Stimulated activated naive B cell treated with anti-CD40 and anti-IgM and Interleukin-4, amounts not matched to agents 10 μg/mL and 1 μg/mL and 100 μg/mL, for 72 hours (primary cell): ENCODE measurements at regions not wholly inside any gene's neighbourhood (a gene's known extent, or its start where the extent isn't known, plus 50 kb on each side); places are given as distances from the start of the nearest gene placed in this dataset.
"Not testable (repeated sequence)": the region's sequence is repeated elsewhere in the genome, so short reads cannot be mapped to it uniquely, and the experiment has no call there.

Source experiments
- ATAC-seq, 2 donors: fragments of 150-1000 bp; cut with Tn5 transposase; replicated peaks; 2 replicates each; pipeline ENCODE4 v1.10.0; 2021; ENCODE audit warnings: moderate library complexity in 1 of 2
- DNase-seq: peaks from one replicate; pipeline ENCODE4 v3.0.0; 2021
- H3K27ac Mint-ChIP-seq: one replicate; pipeline ENCODE4 v1.8.0; 2022; ENCODE audit warnings: mild to moderate bottlenecking, mixed read lengths
- H3K27me3 Mint-ChIP-seq, 2 donors: one replicate each; pipeline ENCODE4 v1.8.0; 2022; ENCODE audit warnings: mixed read lengths in 2 of 2
- H3K36me3 Mint-ChIP-seq, 2 donors: one replicate each; pipeline ENCODE4 v1.8.0; 2022; ENCODE audit warnings: mixed read lengths in 2 of 2, mild to moderate bottlenecking in 1 of 2
- H3K4me1 Mint-ChIP-seq, 2 donors: one replicate each; pipeline ENCODE4 v1.8.0; 2022; ENCODE audit warnings: mixed read lengths in 2 of 2, mild to moderate bottlenecking in 1 of 2
- H3K4me3 Mint-ChIP-seq, 2 donors: one replicate each; pipeline ENCODE4 v1.8.0; 2022; ENCODE audit warnings: mild to moderate bottlenecking in 2 of 2, mixed read lengths in 2 of 2, moderate library complexity in 1 of 2
- H3K9me3 Mint-ChIP-seq, 2 donors: one replicate each; pipeline ENCODE4 v1.8.0; 2022; ENCODE audit warnings: mixed read lengths in 2 of 2, mild to moderate bottlenecking in 1 of 2

GRCh38 chr4:177237291-177237690 lies 72.4 kb upstream of the NEIL3 start:
- H3K27me3 Mint-ChIP-seq: no peaks in the 10 kb centered on the region
- ATAC-seq (no peak), DNase-seq (no peak)
- no peaks in the 10 kb centered on the region for H3K9me3 Mint-ChIP-seq
- no peaks in the 10 kb centered on the region for H3K4me1 Mint-ChIP-seq
- H3K36me3 Mint-ChIP-seq: no peaks in the 10 kb centered on the region
- no peak overlapping the region for H3K27ac Mint-ChIP-seq
- no peak overlapping the region for H3K4me3 Mint-ChIP-seq

DNA sequence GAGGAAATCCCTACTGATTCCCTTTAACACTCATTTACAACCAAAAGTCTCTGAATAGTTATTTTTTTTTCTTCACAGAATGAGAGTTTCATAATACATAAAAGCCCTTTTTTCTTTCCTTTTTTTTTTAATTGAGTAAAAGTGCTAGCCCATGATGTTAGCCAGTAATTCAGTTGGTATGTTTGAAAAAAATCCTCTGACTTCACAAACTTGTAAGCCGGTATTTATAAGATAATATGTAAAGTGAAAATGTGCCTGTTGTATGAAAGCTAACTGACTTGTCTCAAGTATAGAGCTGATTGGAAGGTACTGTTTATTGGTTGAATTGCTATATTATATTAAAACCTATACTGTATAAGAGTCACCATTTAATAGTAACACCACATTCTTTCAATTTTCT lies 70.2 kb upstream of the NEIL3 start:
- ATAC-seq: no peak
- H3K4me3 Mint-ChIP-seq: no peak overlapping the region
- no peak for DNase-seq

DNA sequence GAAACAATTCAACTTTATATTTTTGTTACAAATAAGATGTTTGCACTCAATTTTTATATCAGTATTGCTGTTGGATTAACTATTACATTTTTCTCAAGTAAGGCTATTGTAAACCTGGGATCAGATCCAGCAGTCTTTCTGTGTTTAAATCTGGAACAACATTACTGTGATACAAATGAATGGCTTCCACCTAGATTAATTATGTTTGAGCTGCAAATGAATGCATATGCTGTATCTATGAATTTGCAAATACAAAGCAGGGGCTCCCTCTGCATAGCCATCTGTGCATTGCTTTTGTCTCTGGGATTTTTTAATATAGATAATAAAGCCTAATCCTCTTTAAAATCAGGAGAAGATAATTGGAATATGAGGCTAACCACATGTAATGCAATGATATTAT lies 69.8 kb upstream of the NEIL3 start:
- no peak for ATAC-seq
- no peaks in the 10 kb centered on the region for H3K36me3 Mint-ChIP-seq
- DNase-seq: no peak
- H3K9me3 Mint-ChIP-seq: no peaks in the 10 kb centered on the region
- H3K27ac Mint-ChIP-seq: no peak overlapping the region
- H3K4me1 Mint-ChIP-seq: no peaks in the 10 kb centered on the region
- peaks cover 0 to under 1% of the 10 kb centered on the region in 2 donors for H3K27me3 Mint-ChIP-seq
- H3K4me3 Mint-ChIP-seq: no peak overlapping the region

More for the DNA sequence above, 70.2 kb upstream of the NEIL3 start:
- Mint-ChIP-seq H3K27me3 (no peaks in the 10 kb centered on the region), H3K27ac (no peak overlapping the region), H3K36me3 (no peaks in the 10 kb centered on the region), H3K9me3 (no peaks in the 10 kb centered on the region), H3K4me1 (no peaks in the 10 kb centered on the region)

DNA sequence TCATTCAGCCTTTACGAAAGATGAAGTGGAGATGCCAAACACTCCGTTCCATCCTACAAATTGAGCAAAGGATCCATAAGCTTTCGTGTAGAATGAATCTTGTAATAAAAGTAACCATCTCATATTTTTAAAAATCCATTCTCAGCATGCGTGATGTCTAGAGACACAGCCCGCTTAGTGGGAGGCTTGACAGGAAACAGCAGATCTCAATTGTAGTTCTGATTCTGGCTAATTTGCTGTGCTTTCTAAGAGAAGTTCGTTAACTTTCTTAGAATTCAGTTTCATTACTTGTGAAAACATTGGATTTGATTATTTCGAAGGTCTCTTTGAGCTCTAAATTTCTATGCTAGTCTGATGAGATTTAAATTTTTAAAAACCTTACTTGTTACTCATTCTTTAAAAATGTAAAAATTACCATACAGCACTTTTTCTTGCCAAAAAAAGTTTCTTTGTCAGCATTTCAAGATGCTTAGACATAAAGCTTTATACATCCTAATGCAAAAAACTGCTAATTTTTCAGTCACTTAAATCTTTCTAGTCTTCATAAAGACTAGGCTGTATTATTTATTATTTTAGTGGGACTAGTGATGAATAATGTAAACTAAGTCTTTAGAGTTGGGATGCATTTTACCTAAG lies 66.9 kb upstream of the NEIL3 start:
- no peak for ATAC-seq

DNA sequence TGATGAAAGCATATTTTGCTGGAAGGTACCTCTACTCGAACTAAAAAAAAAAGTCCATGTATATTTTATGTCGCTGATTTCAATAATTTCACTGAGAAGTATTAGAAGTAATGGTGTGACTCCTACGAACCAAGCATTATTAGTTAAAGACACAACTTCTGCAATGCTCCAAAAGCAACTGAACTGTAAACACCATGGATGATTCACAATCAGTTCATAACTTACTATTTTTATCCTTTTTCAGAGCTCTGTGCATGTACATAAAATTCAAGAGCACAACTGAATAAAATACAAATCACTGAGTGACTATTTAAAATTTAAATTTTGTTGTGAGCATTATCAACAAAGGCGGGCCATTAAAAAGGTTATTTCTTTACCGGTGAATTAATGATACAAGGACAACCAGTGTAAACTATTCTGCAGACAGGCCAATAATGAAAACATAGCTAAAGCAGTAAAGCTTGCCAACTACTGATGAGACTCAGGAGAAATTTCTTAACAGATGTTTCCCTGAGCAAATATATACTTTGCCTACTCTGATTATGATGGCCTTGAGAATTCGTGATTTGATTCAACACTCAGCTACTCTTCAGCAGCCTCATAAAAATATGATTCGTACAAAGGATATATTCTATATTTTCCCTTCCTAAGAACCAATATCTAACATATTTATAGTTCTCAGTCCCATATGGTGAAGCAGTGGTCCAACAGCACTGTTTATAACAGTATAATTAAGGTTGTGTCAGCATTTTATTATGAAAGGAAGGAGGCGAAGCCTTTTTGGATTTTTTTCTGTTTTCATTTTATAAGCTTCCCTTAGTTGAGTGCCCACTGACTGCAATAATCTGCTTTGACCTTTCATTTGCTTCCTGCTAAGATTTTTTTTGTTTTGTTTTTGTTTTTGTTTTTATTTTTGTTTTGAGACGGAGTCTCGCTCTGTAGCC lies 62.8 kb upstream of the NEIL3 start:
- no peak overlapping the region for H3K27ac Mint-ChIP-seq
- DNase-seq: no peak
- H3K4me1 Mint-ChIP-seq: peaks cover 4 to 5% of the 10 kb centered on the region in 2 donors
- H3K4me3 Mint-ChIP-seq: no peak overlapping the region
- H3K9me3 Mint-ChIP-seq: no peaks in the 10 kb centered on the region
- H3K36me3 Mint-ChIP-seq: no peaks in the 10 kb centered on the region
- peaks cover 12 to 17% of the 10 kb centered on the region in 2 donors for H3K27me3 Mint-ChIP-seq
- no peak for ATAC-seq

More for the DNA sequence above, 66.9 kb upstream of the NEIL3 start:
- Mint-ChIP-seq H3K9me3 (no peaks in the 10 kb centered on the region), H3K36me3 (no peaks in the 10 kb centered on the region), H3K27ac (no peak overlapping the region), H3K27me3 (peaks cover 0 to 6% of the 10 kb centered on the region in 2 donors), H3K4me1 (no peaks in the 10 kb centered on the region), H3K4me3 (no peak overlapping the region)
- no peak for DNase-seq

GRCh38 chr4:177250056-177250696 lies 59.5 kb upstream of the NEIL3 start:
- DNase-seq (peak; percentile 15), ATAC-seq (peak; percentile 78 to 82)
- no peaks in the 10 kb centered on the region for H3K9me3 Mint-ChIP-seq
- H3K36me3 Mint-ChIP-seq: no peaks in the 10 kb centered on the region
- peaks cover 4 to 5% of the 10 kb centered on the region in 2 donors for H3K4me1 Mint-ChIP-seq
- no peak overlapping the region for H3K27ac Mint-ChIP-seq
- no peak overlapping the region for H3K4me3 Mint-ChIP-seq
- H3K27me3 Mint-ChIP-seq: peaks cover 12 to 13% of the 10 kb centered on the region in 2 donors

DNA sequence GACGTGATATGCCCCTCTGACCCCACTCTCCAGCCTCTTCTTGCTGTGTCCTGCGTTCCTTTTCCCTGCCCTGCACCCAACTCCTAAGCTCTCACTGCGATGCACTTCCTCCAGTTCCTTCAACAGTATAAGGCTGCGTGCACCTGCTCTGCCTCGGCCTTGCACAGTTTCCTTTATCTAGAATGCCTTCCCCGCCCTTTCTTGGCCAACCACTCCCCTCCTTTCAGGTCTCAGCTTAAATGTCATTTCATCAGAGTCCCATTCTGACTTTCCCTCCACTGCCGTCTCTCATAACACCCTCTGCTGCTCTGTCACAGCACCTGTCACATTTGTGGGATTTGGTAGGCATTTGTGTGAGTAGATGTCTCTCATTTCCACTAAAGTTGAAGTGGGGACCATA lies 58.4 kb upstream of the NEIL3 start:
- ATAC-seq (no peak), DNase-seq (no peak)
- Mint-ChIP-seq H3K27ac (no peak overlapping the region), H3K4me1 (peaks cover 4 to 5% of the 10 kb centered on the region in 2 donors), H3K4me3 (no peak overlapping the region), H3K36me3 (no peaks in the 10 kb centered on the region), H3K9me3 (no peaks in the 10 kb centered on the region), H3K27me3 (peaks cover 11 to 12% of the 10 kb centered on the region in 2 donors)

- Mint-ChIP-seq H3K36me3 (no peaks in the 10 kb centered on the region), H3K27me3 (peaks cover 5 to 14% of the 10 kb centered on the region in 2 donors), H3K4me1 (no peaks in the 10 kb centered on the region), H3K9me3 (no peaks in the 10 kb centered on the region), H3K27ac (no peak overlapping the region), H3K4me3 (no peak overlapping the region)
- ATAC-seq: no peak
- no peak for DNase-seq
Observed at GRCh38 chr4:177255359-177255758, 54.3 kb upstream of the NEIL3 start.

GRCh38 chr4:177256950-177257349 lies 52.7 kb upstream of the NEIL3 start:
- Mint-ChIP-seq H3K4me1 (no peaks in the 10 kb centered on the region), H3K27me3 (peaks cover 0 to 9% of the 10 kb centered on the region in 2 donors), H3K4me3 (no peak overlapping the region), H3K27ac (no peak overlapping the region), H3K36me3 (no peaks in the 10 kb centered on the region), H3K9me3 (no peaks in the 10 kb centered on the region)
- ATAC-seq (no peak), DNase-seq (no peak)

DNA sequence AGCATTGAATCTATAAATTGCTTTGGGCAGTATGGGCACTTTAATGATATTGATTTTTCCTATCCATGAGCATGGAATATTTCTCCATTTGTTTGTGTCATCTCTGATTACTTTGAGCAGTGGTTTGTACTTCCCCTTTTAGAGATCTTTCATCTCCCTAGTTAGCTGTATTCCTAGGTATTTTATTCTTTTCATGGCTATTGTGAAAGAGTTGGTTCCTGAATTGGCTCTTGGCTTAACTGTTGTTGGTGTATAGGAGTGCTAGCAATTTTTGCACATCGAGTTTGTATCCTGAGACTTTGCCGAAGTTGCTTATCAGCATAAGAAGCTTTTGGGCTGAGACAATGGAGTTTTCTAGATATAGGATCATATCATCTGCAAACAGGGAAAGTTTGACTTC lies 50.2 kb upstream of the NEIL3 start:
- not testable (repeated sequence) for ATAC-seq, H3K27me3 Mint-ChIP-seq

More for the DNA sequence above, 50.2 kb upstream of the NEIL3 start:
- not testable (repeated sequence) for H3K4me1 Mint-ChIP-seq, H3K27ac Mint-ChIP-seq, DNase-seq, H3K9me3 Mint-ChIP-seq, H3K36me3 Mint-ChIP-seq, H3K4me3 Mint-ChIP-seq
